ENCODE measurements at regions not wholly inside any gene's neighbourhood (a gene's known extent, or its start where the extent isn't known, plus 50 kb on each side); places are given as distances from the start of the nearest gene placed in this dataset.

DNA sequence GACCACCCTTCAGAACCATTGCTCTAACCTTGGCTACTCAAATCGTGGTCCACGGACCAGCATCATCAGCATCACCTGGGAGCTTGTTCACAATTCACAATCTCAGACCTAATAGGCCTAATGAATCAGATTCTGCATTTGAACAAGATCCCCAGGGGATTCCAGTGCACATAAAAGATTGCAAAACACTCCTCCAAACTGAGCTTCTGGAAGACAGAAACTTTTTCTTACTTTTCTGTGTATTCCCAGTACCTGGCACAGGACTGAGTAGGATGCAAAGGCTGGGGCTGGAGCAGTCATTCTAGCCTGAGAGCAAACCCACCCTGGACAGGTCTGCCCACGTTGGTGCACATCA is 115.1 kb upstream of the COPS8 start:
- H3K27me3 ChIP-seq (ENCODE audit: control insufficient read depth in 1 of 2, insufficient read depth in 2 of 2, low read length in 2 of 2) = no peaks in the 10 kb centered on the region
- no peak for FAIRE-seq
- intact Hi-C loops (cut with micrococcal nuclease; ENCODE audit: unreplicated experiment) (no loop called here), in situ Hi-C loops (cut with HindIII; ENCODE audit: extremely low pct_ligation_motif_present, low pct_unique_long_range_greater_than_20kb) (no loop called here)
- TF ChIP-seq, protein P1, sequence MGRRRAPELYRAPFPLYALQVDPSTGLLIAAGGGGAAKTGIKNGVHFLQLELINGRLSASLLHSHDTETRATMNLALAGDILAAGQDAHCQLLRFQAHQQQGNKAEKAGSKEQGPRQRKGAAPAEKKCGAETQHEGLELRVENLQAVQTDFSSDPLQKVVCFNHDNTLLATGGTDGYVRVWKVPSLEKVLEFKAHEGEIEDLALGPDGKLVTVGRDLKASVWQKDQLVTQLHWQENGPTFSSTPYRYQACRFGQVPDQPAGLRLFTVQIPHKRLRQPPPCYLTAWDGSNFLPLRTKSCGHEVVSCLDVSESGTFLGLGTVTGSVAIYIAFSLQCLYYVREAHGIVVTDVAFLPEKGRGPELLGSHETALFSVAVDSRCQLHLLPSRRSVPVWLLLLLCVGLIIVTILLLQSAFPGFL (CRISPR knock-in tag; IDR thresholded peaks at IDR 0.05) = no peak
- TF ChIP-seq NFE2L1 (CRISPR knock-in tag; IDR thresholded peaks at IDR 0.05; ENCODE audit: borderline replicate concordance) (no peak), PTBP1 (IDR thresholded peaks at IDR 0.05; ENCODE audit: low read depth, low read length, poor library complexity, severe bottlenecking) (no peak), RFX3 (CRISPR knock-in tag; IDR thresholded peaks at IDR 0.05) (no peak), SOX13 (IDR thresholded peaks at IDR 0.05) (no peak), SOX13 (CRISPR knock-in tag; conservative IDR thresholded peaks at IDR 0.05 in 1 of 2, IDR thresholded peaks at IDR 0.05 in 1 of 2) (no peak), FOXM1 (CRISPR knock-in tag; IDR thresholded peaks at IDR 0.05) (no peak), RBAK (CRISPR knock-in tag; IDR thresholded peaks at IDR 0.05) (no peak)
- TF ChIP-seq, protein P2, sequence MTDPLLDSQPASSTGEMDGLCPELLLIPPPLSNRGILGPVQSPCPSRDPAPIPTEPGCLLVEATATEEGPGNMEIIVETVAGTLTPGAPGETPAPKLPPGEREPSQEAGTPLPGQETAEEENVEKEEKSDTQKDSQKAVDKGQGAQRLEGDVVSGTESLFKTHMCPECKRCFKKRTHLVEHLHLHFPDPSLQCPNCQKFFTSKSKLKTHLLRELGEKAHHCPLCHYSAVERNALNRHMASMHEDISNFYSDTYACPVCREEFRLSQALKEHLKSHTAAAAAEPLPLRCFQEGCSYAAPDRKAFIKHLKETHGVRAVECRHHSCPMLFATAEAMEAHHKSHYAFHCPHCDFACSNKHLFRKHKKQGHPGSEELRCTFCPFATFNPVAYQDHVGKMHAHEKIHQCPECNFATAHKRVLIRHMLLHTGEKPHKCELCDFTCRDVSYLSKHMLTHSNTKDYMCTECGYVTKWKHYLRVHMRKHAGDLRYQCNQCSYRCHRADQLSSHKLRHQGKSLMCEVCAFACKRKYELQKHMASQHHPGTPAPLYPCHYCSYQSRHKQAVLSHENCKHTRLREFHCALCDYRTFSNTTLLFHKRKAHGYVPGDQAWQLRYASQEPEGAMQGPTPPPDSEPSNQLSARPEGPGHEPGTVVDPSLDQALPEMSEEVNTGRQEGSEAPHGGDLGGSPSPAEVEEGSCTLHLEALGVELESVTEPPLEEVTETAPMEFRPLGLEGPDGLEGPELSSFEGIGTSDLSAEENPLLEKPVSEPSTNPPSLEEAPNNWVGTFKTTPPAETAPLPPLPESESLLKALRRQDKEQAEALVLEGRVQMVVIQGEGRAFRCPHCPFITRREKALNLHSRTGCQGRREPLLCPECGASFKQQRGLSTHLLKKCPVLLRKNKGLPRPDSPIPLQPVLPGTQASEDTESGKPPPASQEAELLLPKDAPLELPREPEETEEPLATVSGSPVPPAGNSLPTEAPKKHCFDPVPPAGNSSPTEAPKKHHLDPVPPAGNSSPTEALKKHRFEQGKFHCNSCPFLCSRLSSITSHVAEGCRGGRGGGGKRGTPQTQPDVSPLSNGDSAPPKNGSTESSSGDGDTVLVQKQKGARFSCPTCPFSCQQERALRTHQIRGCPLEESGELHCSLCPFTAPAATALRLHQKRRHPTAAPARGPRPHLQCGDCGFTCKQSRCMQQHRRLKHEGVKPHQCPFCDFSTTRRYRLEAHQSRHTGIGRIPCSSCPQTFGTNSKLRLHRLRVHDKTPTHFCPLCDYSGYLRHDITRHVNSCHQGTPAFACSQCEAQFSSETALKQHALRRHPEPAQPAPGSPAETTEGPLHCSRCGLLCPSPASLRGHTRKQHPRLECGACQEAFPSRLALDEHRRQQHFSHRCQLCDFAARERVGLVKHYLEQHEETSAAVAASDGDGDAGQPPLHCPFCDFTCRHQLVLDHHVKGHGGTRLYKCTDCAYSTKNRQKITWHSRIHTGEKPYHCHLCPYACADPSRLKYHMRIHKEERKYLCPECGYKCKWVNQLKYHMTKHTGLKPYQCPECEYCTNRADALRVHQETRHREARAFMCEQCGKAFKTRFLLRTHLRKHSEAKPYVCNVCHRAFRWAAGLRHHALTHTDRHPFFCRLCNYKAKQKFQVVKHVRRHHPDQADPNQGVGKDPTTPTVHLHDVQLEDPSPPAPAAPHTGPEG (CRISPR knock-in tag; IDR thresholded peaks at IDR 0.05) = no peak
- H3K36me3 ChIP-seq (replicated peaks in 1 of 2; ENCODE audit: control insufficient read depth in 1 of 2, insufficient read depth in 2 of 2, low read length in 2 of 2) = no peaks in the 10 kb centered on the region
- no peak for ATAC-seq
- H3K9me3 ChIP-seq (ENCODE audit: low read length) = no peaks in the 10 kb centered on the region
- BruUV-seq (replicated peaks) = no TSS peak
- H2AFZ ChIP-seq (ENCODE audit: low read length) = no peak overlapping the region
- no peaks in the 10 kb centered on the region for H4K20me1 ChIP-seq (ENCODE audit: insufficient read depth, low read length)
- H3K79me2 ChIP-seq (ENCODE audit: insufficient read depth, low read length) = no peaks in the 10 kb centered on the region
- no peak for DNase-seq (ENCODE audit: low spot score)
- ChIA-PET CTCF (ENCODE audit: low intra/inter-chr PET ratio, low total read pairs) (no interaction called here), POLR2A (no interaction called here)
- WGBS (ENCODE audit: low lambda C conversion rate) = 35% methylated on average over 3 of the region's 3 CpGs
- no peak overlapping the region for H3K4me3 ChIP-seq (replicated peaks in 1 of 3; ENCODE audit: insufficient read depth in 1 of 3, low read depth in 2 of 3, low read length in 3 of 3)
- no peak overlapping the region for H3K4me2 ChIP-seq (ENCODE audit: low read depth, low read length)
- no peak overlapping the region for H3K27ac ChIP-seq (ENCODE audit: extremely low read length, insufficient read depth, low read length)
- peaks cover 78% of the 10 kb centered on the region for H3K4me1 ChIP-seq (ENCODE audit: insufficient read depth, low read length)
- no peak overlapping the region for H3K9ac ChIP-seq (ENCODE audit: insufficient read depth, low read depth, low read length)

Measured in HepG2 (cell line).